ENCODE measurements at regions not wholly inside any gene's neighbourhood (a gene's known extent, or its start where the extent isn't known, plus 50 kb on each side); places are given as distances from the start of the nearest gene placed in this dataset.

GRCh38 chr3:148187296-148187695, 510.4 kb upstream of the AGTR1 start:
- no peak for DNase-seq

- no peak for DNase-seq
These were observed 507.2 kb upstream of the AGTR1 start for GRCh38 chr3:148190441-148190990.

- no peak for DNase-seq
These were observed 505.7 kb upstream of the AGTR1 start for GRCh38 chr3:148191966-148192365.

- no peak for DNase-seq
These were observed 500.6 kb upstream of the AGTR1 start for GRCh38 chr3:148197061-148197460.

- no peak for DNase-seq
These were observed 495.3 kb upstream of the AGTR1 start for GRCh38 chr3:148202386-148202785.

GRCh38 chr3:148203297-148204010, 494.2 kb upstream of the AGTR1 start:
- DNase-seq = no peak

GRCh38 chr3:148204131-148204530, 493.6 kb upstream of the AGTR1 start:
- DNase-seq = no peak

- DNase-seq = no peak
These were observed 491.7 kb upstream of the AGTR1 start for GRCh38 chr3:148205977-148206376.

- no peak for DNase-seq
These were observed 491.3 kb upstream of the AGTR1 start for GRCh38 chr3:148206446-148206845.

- no peak for DNase-seq
These were observed 488.7 kb upstream of the AGTR1 start for GRCh38 chr3:148208975-148209374.

- DNase-seq = no peak
These were observed 486.0 kb upstream of the AGTR1 start for GRCh38 chr3:148211725-148212124.

GRCh38 chr3:148214705-148215104, 483.0 kb upstream of the AGTR1 start:
- DNase-seq = no peak

- DNase-seq = no peak
These were observed 480.4 kb upstream of the AGTR1 start for GRCh38 chr3:148217317-148217716.

GRCh38 chr3:148218222-148218621, 479.5 kb upstream of the AGTR1 start:
- DNase-seq = no peak

- no peak for DNase-seq
These were observed 477.7 kb upstream of the AGTR1 start for GRCh38 chr3:148219999-148220398.

- no peak for DNase-seq
These were observed 476.4 kb upstream of the AGTR1 start for GRCh38 chr3:148221303-148221702.

- no peak for DNase-seq
These were observed 474.4 kb upstream of the AGTR1 start for GRCh38 chr3:148223266-148223665.

- DNase-seq = no peak
These were observed 471.5 kb upstream of the AGTR1 start for GRCh38 chr3:148226246-148226645.

- no peak for DNase-seq
These were observed 470.2 kb upstream of the AGTR1 start for GRCh38 chr3:148227534-148227933.

- DNase-seq = no peak
These were observed 468.6 kb upstream of the AGTR1 start for GRCh38 chr3:148229107-148229506.

- DNase-seq = no peak
These were observed 467.2 kb upstream of the AGTR1 start for GRCh38 chr3:148230473-148230872.

GRCh38 chr3:148232389-148232788, 465.3 kb upstream of the AGTR1 start:
- no peak for DNase-seq

- no peak for DNase-seq
These were observed 464.3 kb upstream of the AGTR1 start for GRCh38 chr3:148233403-148233802.

GRCh38 chr3:148234536-148234935, 463.2 kb upstream of the AGTR1 start:
- DNase-seq = no peak

GRCh38 chr3:148235566-148235965, 462.1 kb upstream of the AGTR1 start:
- no peak for DNase-seq
